GM12873 (cell line): ENCODE measurements at regions not wholly inside any gene's neighbourhood (a gene's known extent, or its start where the extent isn't known, plus 50 kb on each side); places are given as distances from the start of the nearest gene placed in this dataset.

Experiments
- TF ChIP-seq, protein P1 (sequence below): IDR thresholded peaks from 2 replicates; pipeline ENCODE4 v1.5.1; 2012; ENCODE audit warnings: low read depth, mild to moderate bottlenecking, moderate library complexity, low read length, control low read depth; ENCODE audit not compliant: insufficient read depth; ENCODE audit errors: missing control alignments

DNA sequence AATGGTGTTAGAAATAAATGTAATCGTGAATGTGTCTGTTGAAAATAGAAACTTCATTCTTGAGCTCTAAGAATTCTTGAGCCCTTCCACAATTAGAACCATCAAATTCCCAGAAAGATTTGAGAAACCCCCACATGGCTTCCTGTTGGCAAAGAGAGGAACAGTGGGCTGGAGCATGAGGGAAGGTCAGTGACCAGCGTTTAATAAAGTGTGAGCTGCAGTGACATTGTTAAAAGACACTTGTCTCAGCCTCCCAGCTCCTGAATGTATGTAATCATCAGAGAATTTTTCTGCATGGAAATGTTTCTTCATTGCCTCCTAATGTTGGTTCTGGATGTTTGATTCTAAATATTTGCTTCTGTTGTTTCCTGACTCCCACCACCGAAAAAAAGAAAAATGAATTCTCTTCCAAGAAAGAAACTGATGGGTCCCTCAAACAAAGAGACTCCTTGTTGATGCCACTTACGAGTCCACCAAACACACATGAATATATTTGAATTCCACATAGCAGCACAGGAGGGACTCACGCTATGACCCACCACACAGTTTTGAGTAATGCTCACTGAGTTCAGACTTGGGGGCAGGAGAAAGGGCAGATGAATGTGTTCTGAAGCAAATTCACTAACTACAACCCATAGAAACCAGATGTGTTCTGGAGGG lies 225.1 kb upstream of the KLHL29 start:
- TF ChIP-seq, protein P1, sequence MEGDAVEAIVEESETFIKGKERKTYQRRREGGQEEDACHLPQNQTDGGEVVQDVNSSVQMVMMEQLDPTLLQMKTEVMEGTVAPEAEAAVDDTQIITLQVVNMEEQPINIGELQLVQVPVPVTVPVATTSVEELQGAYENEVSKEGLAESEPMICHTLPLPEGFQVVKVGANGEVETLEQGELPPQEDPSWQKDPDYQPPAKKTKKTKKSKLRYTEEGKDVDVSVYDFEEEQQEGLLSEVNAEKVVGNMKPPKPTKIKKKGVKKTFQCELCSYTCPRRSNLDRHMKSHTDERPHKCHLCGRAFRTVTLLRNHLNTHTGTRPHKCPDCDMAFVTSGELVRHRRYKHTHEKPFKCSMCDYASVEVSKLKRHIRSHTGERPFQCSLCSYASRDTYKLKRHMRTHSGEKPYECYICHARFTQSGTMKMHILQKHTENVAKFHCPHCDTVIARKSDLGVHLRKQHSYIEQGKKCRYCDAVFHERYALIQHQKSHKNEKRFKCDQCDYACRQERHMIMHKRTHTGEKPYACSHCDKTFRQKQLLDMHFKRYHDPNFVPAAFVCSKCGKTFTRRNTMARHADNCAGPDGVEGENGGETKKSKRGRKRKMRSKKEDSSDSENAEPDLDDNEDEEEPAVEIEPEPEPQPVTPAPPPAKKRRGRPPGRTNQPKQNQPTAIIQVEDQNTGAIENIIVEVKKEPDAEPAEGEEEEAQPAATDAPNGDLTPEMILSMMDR = no peak

DNA sequence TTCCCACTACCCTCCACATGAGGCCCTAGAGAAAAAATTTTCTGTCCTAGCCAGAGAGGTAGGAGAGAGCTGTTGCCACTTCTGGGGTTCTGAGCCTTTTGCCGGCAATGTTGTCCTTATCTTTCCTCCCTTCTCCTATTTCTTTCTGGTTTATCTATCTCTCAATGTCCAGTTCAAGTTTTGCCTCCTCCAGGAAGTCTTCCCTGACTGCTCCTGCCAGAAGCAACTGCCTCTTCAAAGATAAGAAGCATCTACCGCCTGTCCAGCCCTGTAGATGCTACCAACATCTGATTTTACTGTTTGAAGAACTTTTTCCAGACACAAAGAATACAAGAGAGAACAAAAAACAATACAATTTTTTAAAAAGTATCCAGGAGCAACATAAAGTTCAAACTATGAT lies 220.8 kb upstream of the KLHL29 start:
- TF ChIP-seq, protein P1 = no peak

DNA sequence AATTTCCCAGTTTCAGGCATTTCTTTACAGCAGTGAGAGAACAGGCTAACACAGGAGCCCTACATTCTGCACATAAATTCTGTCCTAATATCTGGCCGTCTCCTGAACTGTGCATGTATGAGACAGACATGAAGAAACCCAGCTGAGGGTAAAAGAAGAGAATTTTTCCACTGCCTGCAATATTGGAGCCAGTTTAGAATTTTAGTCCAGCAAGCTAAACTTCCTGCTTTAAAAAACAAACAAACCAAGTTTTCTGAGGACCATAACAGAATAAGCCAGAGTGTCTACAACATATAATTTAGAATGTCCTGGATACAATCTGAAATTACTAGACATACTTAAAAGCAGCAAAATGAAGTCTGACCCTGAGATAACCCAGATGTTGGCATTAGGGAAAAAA lies 215.1 kb upstream of the KLHL29 start:
- TF ChIP-seq, protein P1 = no peak

DNA sequence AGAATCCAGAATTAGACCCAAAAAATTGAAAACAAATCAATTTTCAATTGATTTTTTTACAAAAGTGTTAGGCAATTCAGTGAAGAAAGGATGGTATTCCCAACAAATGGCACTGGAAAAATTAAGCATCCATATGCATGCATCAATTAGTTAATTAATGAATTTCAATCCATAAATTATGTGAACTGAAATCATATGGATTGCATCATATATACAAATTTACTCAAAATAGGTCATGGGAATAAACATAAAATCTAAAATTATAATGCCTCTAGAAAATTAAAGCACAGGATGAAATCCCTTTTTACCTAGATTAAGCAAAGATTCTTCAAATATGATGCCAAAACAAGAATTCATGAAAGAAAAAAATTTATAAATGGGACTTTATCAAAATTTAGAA lies 213.9 kb upstream of the KLHL29 start:
- TF ChIP-seq, protein P1 = no peak

DNA sequence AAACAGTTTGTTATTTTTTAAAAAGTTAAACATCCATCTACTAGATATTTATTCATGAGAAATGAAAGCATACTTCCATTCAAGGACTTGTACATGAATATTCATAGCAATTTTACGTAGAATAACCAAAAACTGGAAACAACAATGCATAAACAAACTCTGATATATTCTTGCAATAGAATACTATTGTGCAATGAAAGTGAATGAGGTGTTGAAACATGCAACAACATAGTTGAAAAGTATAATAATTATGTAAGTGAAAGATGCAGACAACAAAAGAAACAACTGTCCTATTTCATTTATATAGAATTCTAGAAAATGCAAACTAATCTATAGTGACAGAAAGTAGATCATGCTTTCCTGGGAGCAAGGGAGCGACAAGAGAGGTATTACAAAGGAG lies 206.6 kb upstream of the KLHL29 start:
- TF ChIP-seq, protein P1 = no peak

DNA sequence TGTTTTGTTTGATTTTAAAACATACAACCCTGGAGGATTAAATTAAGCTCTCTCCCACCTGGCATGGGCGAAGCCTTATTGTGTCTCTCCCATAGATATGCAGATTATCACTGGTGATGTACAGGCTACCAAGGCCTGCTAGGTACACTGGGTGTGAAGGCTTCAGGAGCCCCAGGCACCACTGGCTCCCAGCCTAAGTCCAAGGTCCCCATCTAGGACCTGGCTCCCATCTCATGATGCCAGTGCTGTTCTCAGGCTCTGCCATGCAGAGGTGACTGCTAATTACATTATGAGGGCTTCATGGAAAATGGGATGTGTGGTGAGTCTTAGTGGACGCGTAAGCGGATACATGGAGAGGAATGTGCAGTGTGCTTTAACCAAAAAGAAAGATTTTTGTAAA lies 201.2 kb upstream of the KLHL29 start:
- TF ChIP-seq, protein P1 = no peak

DNA sequence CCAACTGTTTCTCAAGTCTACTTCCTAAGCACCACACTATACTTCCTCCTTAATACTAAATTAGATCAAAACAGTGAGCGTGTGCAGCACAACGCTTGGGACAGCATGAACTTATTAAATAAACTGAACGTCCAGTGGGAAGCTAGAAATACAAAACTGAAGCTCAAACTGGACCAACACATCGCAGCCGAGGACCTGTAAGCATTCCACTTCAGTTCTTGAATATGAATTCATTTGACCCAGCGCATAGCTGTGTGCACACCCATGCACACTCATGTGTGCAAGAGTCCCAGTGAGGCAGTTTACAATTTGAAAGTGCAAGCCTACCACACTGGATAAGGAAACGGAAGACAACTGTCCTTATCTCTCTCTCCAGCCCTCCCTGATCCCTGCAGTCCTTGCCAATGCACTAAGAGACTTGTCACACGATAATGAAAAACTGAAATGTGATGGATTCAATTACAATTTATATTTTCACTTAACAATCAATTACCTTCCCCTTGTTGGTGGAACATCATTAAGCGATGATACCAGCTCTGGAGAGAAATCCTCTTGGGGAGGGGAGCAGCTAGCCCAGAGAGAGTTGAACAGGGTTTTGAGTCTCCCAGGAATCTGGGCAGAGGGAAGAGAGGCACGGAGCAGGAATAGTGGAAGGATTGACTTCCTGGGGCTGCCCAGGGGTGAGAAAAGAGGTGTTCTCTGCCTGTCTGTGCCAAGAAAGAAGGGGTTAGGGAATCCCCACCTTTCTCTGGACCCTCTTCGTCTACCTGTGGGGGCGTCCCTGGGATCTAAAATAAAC lies 186.5 kb upstream of the KLHL29 start:
- TF ChIP-seq, protein P1 = no peak
